OCI-M1 (cell line): ENCODE measurements at regions not wholly inside any gene's neighbourhood (a gene's known extent, or its start where the extent isn't known, plus 50 kb on each side); places are given as distances from the start of the nearest gene placed in this dataset.
A peak's percentile ranks its signal among the peaks of the same experiment; 100 is the strongest.

Source experiments
- DNase-seq: peaks from one replicate; lab custom pipeline; 2025; lab: John Stamatoyannopoulos, UW

GRCh38 chr9:19595003-19595402 lies 186.2 kb downstream of the ACER2 start:
- no peak for DNase-seq

DNA sequence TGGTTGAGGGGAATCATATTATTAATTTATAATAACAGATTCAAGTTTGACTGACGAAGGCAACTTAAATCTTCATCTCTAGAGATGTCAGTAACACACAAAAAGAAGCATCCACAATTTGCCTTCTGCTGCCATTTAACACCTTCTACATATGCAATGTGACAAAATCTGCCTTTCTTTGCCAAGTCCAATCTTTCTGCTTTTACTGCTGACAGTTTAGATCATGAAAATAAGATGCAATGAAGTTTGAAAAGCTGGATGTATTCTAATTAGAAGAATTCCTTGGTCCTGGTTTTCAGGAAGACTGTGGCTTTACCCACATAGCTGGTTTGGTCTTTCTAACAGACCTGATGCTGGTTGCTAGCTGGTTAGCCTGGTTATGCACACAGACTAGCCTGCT lies 178.9 kb downstream of the ACER2 start:
- DNase-seq, result no peak

GRCh38 chr9:19583890-19584289 lies 175.1 kb downstream of the ACER2 start:
- DNase-seq, result no peak

DNA sequence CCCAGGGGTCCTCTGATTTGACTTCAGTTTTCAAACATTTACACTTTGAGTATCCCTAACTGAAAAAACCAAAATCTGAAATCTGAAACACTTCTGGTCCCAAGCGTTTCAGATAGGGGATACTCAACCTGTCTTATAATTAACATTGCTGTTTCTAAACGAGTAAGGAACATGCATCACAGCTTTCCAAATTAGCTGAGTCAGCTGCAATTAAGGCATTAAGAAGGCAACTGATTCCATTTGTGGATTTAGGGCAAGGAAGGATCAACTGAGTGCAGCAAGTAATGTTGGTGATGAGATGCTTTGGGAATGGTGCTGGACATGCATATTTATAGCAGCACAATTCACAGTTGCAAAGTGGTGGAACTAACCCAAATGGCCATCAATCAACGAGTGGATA lies 168.6 kb downstream of the ACER2 start:
- no peak for DNase-seq

- no peak for DNase-seq
Measured at GRCh38 chr9:19568946-19569345, 160.1 kb downstream of the ACER2 start.

- no peak for DNase-seq
Measured at GRCh38 chr9:19564396-19565061, 155.7 kb downstream of the ACER2 start.

GRCh38 chr9:19555214-19555613 lies 146.4 kb downstream of the ACER2 start:
- DNase-seq, result no peak

GRCh38 chr9:19554529-19554928 lies 145.7 kb downstream of the ACER2 start:
- DNase-seq, result peak; percentile 42

GRCh38 chr9:19553441-19553840 lies 144.6 kb downstream of the ACER2 start:
- DNase-seq, result no peak

GRCh38 chr9:19552282-19553105 lies 143.7 kb downstream of the ACER2 start:
- no peak for DNase-seq

DNA sequence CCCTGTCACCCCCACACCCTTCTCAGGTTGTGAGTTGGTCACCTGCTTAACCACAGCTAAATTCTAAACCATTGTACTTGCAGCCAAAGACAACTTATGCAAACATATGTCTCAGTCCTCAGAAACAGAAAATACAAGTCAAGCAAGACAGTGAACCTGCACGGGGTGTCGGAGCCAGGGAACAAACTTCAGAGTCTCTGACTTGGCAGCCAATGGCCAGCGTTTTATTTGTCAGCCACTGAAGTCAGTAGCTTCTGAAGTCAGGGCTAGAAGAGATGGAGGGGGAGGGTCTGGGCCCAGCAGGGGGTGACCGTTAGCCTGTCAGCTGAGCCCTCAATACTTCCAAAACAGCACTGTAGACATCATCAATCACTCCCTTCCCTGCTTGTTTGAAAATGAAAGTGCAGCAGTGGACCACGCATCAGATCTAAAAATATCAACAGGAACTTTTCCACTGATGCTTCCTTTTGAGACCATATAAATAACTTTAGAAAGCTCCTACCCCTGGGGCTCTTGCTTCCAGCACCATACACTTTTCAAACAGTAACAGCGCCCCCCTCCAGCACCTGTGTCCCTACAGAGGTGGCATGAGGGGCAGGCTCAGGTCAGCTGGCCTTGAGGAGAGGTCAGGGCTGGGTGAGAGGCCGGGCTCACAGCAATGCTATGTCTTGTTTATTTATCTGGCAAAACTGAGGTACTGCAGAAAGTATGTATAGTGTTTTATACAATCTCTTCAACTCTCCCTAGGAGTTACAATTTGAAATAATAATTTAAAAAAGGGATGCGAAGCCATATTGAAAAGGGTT lies 142.5 kb downstream of the ACER2 start:
- peak; percentile 13 for DNase-seq

GRCh38 chr9:19550009-19550408 lies 141.2 kb downstream of the ACER2 start:
- DNase-seq, result peak; percentile 42

DNA sequence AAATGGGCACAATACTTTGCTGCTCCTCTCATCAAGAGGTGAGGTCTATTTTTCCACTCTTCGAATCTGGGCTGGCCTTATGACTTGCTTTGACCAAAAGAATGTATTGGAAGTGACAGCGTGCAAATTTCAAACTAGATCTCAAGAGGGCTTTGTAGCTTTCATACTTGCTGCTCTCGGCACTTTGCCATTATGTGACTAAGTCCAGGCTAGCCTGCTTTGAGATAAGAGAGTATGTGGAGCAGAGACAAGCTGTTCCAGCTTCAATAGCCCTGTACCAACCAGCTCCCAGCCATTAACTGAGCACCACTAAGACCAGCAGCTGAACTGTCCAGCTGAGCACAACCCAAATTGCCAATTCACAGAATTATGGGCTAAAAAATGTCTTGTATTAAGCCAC lies 124.6 kb downstream of the ACER2 start:
- DNase-seq, result peak; percentile 26

- no peak for DNase-seq
Measured at GRCh38 chr9:19527663-19528062, 118.9 kb downstream of the ACER2 start.

DNA sequence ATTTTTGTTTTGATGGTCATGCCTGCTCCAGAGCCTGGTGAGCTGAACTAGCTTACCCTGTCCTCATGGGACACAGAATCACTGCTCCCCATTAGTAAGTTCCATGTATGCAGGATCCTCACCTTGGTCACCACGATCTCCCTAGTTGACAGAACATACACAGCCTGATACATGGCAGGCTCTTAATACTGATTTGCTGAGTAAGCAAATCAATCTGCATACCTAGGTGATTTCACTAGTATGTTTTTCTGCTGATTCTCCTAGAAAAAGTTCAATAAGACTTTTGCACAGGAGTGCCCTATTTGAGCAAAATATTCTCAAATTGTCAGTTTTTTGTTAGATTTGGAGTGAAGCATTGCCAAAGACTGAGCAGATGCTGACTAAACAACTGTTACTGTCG lies 113.7 kb downstream of the ACER2 start:
- no peak for DNase-seq

GRCh38 chr9:19521205-19521604 lies 112.4 kb downstream of the ACER2 start:
- DNase-seq, result no peak

DNA sequence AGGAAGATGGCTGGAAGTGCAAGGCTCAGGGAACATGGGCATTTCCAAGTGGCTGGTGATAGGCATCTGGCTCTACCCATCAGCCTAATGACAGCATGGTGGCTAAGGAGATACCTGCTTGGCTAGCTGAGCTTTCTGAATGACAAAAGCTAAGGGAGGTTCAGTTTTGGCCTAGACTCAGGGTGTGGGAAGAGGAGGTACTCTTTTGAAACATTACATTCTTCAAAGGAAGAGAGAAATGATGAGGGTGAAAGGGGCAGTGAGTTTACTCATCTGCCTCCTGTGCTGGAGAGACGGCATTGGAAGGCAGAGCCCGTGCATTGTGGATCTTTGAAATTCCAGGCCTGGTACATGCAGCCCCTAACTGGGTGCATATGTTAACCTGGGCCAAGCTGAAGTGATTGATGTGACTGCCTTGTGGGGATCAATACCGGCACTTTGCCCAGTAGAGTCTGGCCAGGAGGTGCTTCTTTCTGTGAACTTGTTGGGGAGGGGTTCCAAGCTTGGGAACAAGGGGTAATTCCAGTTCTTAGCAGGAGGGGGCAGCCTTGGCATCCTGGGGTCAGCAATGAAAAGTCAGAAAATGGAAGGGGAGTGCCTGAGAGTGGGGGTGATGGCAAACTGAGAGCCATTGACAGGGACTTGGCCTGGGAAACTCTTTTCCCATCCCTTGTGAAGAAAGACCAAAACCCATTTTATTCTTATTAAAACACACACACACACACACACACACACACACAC lies 108.6 kb downstream of the ACER2 start:
- DNase-seq, result peak; percentile 47

GRCh38 chr9:19516348-19516747 lies 107.5 kb downstream of the ACER2 start:
- no peak for DNase-seq

DNA sequence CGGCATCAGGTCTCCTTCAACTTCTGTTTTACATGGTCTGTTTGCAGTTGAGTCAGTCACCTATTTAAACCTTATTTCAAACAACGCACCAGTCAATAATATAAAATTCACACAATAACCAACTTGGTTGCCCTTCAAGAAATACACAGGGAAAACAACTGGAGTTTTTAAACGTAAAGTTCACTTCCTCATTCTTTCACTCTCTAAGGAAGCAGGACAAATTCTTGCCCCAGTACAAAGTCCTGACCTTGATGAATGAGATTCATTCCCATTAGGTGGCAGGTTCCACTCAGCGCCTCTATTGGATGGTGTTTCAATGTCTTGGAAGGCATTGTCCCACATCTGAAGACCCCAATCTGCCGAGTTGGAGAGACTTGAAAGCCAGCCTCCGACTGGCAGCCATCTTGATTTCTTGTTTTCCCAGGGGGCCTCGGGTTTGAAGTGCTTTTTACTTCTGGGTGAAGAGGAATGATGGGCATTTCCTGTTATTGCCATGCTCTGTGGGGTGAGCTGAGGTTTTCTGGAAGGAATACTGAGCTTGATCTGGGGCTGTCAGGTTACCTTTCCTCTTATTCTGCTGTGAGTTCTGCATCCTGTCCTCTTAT lies 105.0 kb downstream of the ACER2 start:
- no peak for DNase-seq

DNA sequence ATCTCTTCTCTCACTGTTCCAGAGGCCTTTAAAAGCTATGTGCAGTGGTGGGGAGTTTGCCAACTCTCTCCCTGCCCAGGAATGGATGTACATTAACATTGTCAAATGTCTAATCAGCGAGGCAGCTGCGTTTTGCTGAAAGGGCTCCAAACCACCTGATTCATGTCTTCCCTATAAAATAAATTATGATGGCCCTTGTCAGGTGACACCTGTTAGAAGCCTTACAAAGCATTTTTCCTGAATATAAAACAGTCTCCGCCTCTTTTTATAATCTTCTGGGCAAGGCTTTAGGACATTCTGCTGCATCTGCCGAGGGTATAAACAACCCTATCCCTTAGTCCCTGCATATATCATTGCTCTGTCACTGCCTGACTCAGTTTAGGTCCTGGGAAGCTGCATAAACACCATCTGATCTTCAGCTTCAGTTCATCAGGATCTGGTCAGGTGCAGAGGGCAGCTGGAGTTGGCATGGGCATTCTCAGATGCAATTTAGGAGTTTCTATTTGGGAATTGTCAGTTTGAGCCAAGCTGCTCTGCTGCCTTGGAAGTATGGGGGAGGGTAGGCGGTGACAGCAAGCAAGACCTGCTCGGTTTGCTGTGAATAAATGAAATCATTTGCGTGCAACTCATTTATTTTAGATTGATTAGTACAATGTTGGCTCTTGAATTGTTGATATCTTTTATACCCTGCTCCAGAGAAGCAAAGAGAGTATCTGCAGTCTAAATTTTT lies 103.5 kb downstream of the ACER2 start:
- no peak for DNase-seq

GRCh38 chr9:19511694-19512093 lies 102.9 kb downstream of the ACER2 start:
- DNase-seq, result no peak
